WTC11 (cell line): ENCODE measurements at regions not wholly inside any gene's neighbourhood (a gene's known extent, or its start where the extent isn't known, plus 50 kb on each side); places are given as distances from the start of the nearest gene placed in this dataset.

Experiments used
- ATAC-seq: fragments of 200-7000 bp; cut with Tn5 transposase; 2 replicates; pipeline ENCODE4 v1.10.0; 2021; ENCODE audit warnings: mild to moderate bottlenecking, moderate library complexity
- CTCF ChIA-PET: fragments of 300-600 bp; sonication (Branson Sonifier 250); formaldehyde crosslinking; loops from one replicate; lab custom pipeline; 2021; ENCODE audit warnings: antibody characterized with exemption; lab: Charles Lee
- POLR2A ChIA-PET: fragments of 350-600 bp; sonication (Branson Sonifier 250); formaldehyde crosslinking; loops from one replicate; lab custom pipeline; 2021; ENCODE audit warnings: antibody characterized with exemption; lab: Charles Lee
- DNase-seq: peaks from one replicate; pipeline ENCODE4 v3.0.0; 2021; ENCODE audit warnings: low spot score
- H3K27ac Mint-ChIP-seq: 2 replicates; pipeline ENCODE4 v1.8.0; 2021; ENCODE audit warnings: mixed read lengths
- H3K27me3 Mint-ChIP-seq: 2 replicates; pipeline ENCODE4 v1.8.0; 2021; ENCODE audit warnings: low read depth, mild to moderate bottlenecking, moderate library complexity, mixed read lengths
- H3K36me3 Mint-ChIP-seq: 2 replicates; pipeline ENCODE4 v1.8.0; 2021; ENCODE audit warnings: mixed read lengths
- H3K4me1 Mint-ChIP-seq: 2 replicates; pipeline ENCODE4 v1.8.0; 2022; ENCODE audit warnings: mixed read lengths
- H3K4me3 Mint-ChIP-seq: 2 replicates; pipeline ENCODE4 v1.8.0; 2021; ENCODE audit warnings: mild to moderate bottlenecking, moderate library complexity, mixed read lengths
- H3K9me3 Mint-ChIP-seq: 2 replicates; pipeline ENCODE4 v1.8.0; 2021; ENCODE audit warnings: mixed read lengths
- CREM ChIP-seq: sonication (generic); formaldehyde crosslinking; IDR thresholded peaks from 2 replicates; pipeline ENCODE4 v1.8.1; 2022; ENCODE audit warnings: mild to moderate bottlenecking, missing genetic modification reagents, moderate library complexity
- NFATC4 ChIP-seq: fragments of 250-450 bp; sonication (Bioruptor Pico); IDR thresholded peaks from 2 replicates; pipeline ENCODE4 v1.9.0; 2021; ENCODE audit warnings: mild to moderate bottlenecking
- NFYB ChIP-seq: sonication (generic); formaldehyde crosslinking; conservative IDR thresholded peaks from 2 replicates; pipeline ENCODE4 v1.8.0; 2022; ENCODE audit warnings: low read depth, missing genetic modification reagents
- ZNF121 ChIP-seq: sonication (generic); formaldehyde crosslinking; IDR thresholded peaks from 2 replicates; pipeline ENCODE4 v1.8.0; 2023; ENCODE audit warnings: missing genetic modification reagents
- ZNF219 ChIP-seq: sonication (generic); formaldehyde crosslinking; IDR thresholded peaks from 2 replicates; pipeline ENCODE4 v1.8.0; 2023; ENCODE audit warnings: missing genetic modification reagents, mild to moderate bottlenecking, borderline replicate concordance
- ZNF423 ChIP-seq: fragments of 250-450 bp; sonication (Bioruptor Pico); IDR thresholded peaks from 2 replicates; pipeline ENCODE4 v2.1.2; 2022; ENCODE audit warnings: mild to moderate bottlenecking, moderate library complexity
- TF ChIP-seq, protein P1 (sequence below): sonication (generic); formaldehyde crosslinking; IDR thresholded peaks from 2 replicates; pipeline ENCODE4 v1.8.0; 2022; ENCODE audit warnings: mild to moderate bottlenecking, missing genetic modification reagents
- TF ChIP-seq, protein P2 (sequence below): sonication (generic); formaldehyde crosslinking; IDR thresholded peaks from 2 replicates; pipeline ENCODE4 v1.8.0; 2023; ENCODE audit warnings: missing genetic modification reagents
- TF ChIP-seq, protein P3 (sequence below): sonication (generic); formaldehyde crosslinking; IDR thresholded peaks from 2 replicates; pipeline ENCODE4 v1.8.1; 2023; ENCODE audit warnings: mild to moderate bottlenecking, missing genetic modification reagents, moderate library complexity
- TF ChIP-seq, protein P4 (sequence below): sonication (generic); formaldehyde crosslinking; IDR thresholded peaks from 2 replicates; pipeline ENCODE4 v1.8.0; 2023; ENCODE audit warnings: missing genetic modification reagents, mild to moderate bottlenecking, borderline replicate concordance
- TF ChIP-seq, protein P5 (sequence below): fragments of 200-600 bp; IDR thresholded peaks from 2 replicates; pipeline ENCODE4 v1.8.0; 2022; ENCODE audit warnings: antibody characterized with exemption
- TF ChIP-seq, protein P6 (sequence below): sonication (generic); formaldehyde crosslinking; IDR thresholded peaks from 2 replicates; pipeline ENCODE4 v1.8.1; 2022; ENCODE audit warnings: low read depth, missing genetic modification reagents, borderline replicate concordance
- TF ChIP-seq, protein P7 (sequence below): sonication (generic); formaldehyde crosslinking; IDR thresholded peaks from 2 replicates; pipeline ENCODE4 v1.8.0; 2022; ENCODE audit warnings: mild to moderate bottlenecking, missing genetic modification reagents
- TF ChIP-seq, protein P8 (sequence below): fragments of 250-450 bp; sonication (Bioruptor Pico); IDR thresholded peaks from 2 replicates; pipeline ENCODE4 v1.9.0; 2021; ENCODE audit warnings: mild to moderate bottlenecking, borderline replicate concordance

DNA sequence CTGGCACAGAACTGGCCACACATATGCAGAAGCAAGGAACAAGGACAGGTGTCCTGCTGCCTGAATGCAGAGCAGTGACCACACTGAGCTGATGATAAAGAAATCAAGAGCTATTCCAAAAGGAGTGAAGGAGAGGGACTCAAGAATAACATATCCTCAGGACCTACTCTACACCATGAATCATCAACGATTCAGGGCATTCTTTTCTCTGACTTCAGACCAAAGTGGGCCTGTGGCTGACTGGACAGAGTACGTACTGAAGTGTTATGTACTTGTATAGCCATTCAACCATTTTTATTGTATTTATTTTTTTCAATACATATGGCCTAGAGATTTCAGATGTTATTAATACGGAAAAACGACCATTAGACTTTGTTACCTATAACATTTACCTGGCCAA is 177.5 kb upstream of the TMTC1 start:
- CTCF ChIA-PET = no interaction called here
- TF ChIP-seq ZNF219 (CRISPR knock-in tag) = no peak
- TF ChIP-seq, protein P1, sequence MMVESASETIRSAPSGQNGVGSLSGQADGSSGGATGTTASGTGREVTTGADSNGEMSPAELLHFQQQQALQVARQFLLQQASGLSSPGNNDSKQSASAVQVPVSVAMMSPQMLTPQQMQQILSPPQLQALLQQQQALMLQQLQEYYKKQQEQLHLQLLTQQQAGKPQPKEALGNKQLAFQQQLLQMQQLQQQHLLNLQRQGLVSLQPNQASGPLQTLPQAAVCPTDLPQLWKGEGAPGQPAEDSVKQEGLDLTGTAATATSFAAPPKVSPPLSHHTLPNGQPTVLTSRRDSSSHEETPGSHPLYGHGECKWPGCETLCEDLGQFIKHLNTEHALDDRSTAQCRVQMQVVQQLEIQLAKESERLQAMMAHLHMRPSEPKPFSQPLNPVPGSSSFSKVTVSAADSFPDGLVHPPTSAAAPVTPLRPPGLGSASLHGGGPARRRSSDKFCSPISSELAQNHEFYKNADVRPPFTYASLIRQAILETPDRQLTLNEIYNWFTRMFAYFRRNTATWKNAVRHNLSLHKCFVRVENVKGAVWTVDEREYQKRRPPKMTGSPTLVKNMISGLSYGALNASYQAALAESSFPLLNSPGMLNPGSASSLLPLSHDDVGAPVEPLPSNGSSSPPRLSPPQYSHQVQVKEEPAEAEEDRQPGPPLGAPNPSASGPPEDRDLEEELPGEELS = no peak
- TF ChIP-seq, protein P2, sequence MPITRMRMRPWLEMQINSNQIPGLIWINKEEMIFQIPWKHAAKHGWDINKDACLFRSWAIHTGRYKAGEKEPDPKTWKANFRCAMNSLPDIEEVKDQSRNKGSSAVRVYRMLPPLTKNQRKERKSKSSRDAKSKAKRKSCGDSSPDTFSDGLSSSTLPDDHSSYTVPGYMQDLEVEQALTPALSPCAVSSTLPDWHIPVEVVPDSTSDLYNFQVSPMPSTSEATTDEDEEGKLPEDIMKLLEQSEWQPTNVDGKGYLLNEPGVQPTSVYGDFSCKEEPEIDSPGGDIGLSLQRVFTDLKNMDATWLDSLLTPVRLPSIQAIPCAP = no peak
- TF ChIP-seq, protein P3, sequence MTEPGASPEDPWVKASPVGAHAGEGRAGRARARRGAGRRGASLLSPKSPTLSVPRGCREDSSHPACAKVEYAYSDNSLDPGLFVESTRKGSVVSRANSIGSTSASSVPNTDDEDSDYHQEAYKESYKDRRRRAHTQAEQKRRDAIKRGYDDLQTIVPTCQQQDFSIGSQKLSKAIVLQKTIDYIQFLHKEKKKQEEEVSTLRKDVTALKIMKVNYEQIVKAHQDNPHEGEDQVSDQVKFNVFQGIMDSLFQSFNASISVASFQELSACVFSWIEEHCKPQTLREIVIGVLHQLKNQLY (CRISPR knock-in tag) = no peak
- TF ChIP-seq, protein P4, sequence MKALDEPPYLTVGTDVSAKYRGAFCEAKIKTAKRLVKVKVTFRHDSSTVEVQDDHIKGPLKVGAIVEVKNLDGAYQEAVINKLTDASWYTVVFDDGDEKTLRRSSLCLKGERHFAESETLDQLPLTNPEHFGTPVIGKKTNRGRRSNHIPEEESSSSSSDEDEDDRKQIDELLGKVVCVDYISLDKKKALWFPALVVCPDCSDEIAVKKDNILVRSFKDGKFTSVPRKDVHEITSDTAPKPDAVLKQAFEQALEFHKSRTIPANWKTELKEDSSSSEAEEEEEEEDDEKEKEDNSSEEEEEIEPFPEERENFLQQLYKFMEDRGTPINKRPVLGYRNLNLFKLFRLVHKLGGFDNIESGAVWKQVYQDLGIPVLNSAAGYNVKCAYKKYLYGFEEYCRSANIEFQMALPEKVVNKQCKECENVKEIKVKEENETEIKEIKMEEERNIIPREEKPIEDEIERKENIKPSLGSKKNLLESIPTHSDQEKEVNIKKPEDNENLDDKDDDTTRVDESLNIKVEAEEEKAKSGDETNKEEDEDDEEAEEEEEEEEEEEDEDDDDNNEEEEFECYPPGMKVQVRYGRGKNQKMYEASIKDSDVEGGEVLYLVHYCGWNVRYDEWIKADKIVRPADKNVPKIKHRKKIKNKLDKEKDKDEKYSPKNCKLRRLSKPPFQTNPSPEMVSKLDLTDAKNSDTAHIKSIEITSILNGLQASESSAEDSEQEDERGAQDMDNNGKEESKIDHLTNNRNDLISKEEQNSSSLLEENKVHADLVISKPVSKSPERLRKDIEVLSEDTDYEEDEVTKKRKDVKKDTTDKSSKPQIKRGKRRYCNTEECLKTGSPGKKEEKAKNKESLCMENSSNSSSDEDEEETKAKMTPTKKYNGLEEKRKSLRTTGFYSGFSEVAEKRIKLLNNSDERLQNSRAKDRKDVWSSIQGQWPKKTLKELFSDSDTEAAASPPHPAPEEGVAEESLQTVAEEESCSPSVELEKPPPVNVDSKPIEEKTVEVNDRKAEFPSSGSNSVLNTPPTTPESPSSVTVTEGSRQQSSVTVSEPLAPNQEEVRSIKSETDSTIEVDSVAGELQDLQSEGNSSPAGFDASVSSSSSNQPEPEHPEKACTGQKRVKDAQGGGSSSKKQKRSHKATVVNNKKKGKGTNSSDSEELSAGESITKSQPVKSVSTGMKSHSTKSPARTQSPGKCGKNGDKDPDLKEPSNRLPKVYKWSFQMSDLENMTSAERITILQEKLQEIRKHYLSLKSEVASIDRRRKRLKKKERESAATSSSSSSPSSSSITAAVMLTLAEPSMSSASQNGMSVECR (CRISPR knock-in tag) = no peak
- TF ChIP-seq NFYB (CRISPR knock-in tag) = no peak
- TF ChIP-seq ZNF121 (CRISPR knock-in tag) = no peak
- TF ChIP-seq, protein P5, sequence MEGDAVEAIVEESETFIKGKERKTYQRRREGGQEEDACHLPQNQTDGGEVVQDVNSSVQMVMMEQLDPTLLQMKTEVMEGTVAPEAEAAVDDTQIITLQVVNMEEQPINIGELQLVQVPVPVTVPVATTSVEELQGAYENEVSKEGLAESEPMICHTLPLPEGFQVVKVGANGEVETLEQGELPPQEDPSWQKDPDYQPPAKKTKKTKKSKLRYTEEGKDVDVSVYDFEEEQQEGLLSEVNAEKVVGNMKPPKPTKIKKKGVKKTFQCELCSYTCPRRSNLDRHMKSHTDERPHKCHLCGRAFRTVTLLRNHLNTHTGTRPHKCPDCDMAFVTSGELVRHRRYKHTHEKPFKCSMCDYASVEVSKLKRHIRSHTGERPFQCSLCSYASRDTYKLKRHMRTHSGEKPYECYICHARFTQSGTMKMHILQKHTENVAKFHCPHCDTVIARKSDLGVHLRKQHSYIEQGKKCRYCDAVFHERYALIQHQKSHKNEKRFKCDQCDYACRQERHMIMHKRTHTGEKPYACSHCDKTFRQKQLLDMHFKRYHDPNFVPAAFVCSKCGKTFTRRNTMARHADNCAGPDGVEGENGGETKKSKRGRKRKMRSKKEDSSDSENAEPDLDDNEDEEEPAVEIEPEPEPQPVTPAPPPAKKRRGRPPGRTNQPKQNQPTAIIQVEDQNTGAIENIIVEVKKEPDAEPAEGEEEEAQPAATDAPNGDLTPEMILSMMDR = no peak
- TF ChIP-seq, protein P6, sequence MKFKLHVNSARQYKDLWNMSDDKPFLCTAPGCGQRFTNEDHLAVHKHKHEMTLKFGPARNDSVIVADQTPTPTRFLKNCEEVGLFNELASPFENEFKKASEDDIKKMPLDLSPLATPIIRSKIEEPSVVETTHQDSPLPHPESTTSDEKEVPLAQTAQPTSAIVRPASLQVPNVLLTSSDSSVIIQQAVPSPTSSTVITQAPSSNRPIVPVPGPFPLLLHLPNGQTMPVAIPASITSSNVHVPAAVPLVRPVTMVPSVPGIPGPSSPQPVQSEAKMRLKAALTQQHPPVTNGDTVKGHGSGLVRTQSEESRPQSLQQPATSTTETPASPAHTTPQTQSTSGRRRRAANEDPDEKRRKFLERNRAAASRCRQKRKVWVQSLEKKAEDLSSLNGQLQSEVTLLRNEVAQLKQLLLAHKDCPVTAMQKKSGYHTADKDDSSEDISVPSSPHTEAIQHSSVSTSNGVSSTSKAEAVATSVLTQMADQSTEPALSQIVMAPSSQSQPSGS (CRISPR knock-in tag) = no peak
- no peak for TF ChIP-seq ZNF423 (CRISPR knock-in tag)
- TF ChIP-seq, protein P7, sequence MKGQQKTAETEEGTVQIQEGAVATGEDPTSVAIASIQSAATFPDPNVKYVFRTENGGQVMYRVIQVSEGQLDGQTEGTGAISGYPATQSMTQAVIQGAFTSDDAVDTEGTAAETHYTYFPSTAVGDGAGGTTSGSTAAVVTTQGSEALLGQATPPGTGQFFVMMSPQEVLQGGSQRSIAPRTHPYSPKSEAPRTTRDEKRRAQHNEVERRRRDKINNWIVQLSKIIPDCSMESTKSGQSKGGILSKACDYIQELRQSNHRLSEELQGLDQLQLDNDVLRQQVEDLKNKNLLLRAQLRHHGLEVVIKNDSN = no peak
- TF ChIP-seq NFATC4 (CRISPR knock-in tag) = no peak
- TF ChIP-seq CREM (CRISPR knock-in tag) = no peak
- TF ChIP-seq, protein P8, sequence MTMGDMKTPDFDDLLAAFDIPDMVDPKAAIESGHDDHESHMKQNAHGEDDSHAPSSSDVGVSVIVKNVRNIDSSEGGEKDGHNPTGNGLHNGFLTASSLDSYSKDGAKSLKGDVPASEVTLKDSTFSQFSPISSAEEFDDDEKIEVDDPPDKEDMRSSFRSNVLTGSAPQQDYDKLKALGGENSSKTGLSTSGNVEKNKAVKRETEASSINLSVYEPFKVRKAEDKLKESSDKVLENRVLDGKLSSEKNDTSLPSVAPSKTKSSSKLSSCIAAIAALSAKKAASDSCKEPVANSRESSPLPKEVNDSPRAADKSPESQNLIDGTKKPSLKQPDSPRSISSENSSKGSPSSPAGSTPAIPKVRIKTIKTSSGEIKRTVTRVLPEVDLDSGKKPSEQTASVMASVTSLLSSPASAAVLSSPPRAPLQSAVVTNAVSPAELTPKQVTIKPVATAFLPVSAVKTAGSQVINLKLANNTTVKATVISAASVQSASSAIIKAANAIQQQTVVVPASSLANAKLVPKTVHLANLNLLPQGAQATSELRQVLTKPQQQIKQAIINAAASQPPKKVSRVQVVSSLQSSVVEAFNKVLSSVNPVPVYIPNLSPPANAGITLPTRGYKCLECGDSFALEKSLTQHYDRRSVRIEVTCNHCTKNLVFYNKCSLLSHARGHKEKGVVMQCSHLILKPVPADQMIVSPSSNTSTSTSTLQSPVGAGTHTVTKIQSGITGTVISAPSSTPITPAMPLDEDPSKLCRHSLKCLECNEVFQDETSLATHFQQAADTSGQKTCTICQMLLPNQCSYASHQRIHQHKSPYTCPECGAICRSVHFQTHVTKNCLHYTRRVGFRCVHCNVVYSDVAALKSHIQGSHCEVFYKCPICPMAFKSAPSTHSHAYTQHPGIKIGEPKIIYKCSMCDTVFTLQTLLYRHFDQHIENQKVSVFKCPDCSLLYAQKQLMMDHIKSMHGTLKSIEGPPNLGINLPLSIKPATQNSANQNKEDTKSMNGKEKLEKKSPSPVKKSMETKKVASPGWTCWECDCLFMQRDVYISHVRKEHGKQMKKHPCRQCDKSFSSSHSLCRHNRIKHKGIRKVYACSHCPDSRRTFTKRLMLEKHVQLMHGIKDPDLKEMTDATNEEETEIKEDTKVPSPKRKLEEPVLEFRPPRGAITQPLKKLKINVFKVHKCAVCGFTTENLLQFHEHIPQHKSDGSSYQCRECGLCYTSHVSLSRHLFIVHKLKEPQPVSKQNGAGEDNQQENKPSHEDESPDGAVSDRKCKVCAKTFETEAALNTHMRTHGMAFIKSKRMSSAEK (CRISPR knock-in tag) = no peak
- POLR2A ChIA-PET = no interaction called here
- Mint-ChIP-seq H3K27me3 (no peaks in the 10 kb centered on the region), H3K9me3 (no peaks in the 10 kb centered on the region), H3K27ac (no peak overlapping the region), H3K4me1 (no peaks in the 10 kb centered on the region), H3K4me3 (no peak overlapping the region), H3K36me3 (no peaks in the 10 kb centered on the region)
- no peak for ATAC-seq
- DNase-seq = no peak
